COLO668 (cell line): ENCODE measurements at regions not wholly inside any gene's neighbourhood (a gene's known extent, or its start where the extent isn't known, plus 50 kb on each side); places are given as distances from the start of the nearest gene placed in this dataset.

Source experiments
- DNase-seq: peaks from one replicate; lab custom pipeline; 2025; ENCODE audit not compliant: unreplicated experiment; lab: John Stamatoyannopoulos, UW

DNA sequence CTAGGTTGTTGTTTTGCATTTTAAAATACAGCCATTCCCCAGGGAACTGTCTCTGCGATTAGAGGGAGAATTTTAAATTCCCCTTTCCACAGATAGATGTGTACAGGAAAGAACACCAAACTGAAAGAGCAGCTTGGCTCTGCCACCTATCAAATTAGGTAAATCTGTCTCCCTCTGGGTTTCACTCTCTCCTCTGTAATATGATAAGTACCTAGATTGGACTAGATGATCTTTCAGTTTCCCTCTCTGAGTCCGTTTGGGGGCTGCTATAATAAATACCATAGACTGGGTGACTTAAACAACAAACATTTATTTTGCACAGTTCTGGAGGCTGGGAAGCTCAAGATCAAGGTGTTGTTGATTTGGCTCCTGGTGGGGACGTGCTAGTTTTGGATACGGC, 186.0 kb downstream of the KIF20B start:
- no peak for DNase-seq

DNA sequence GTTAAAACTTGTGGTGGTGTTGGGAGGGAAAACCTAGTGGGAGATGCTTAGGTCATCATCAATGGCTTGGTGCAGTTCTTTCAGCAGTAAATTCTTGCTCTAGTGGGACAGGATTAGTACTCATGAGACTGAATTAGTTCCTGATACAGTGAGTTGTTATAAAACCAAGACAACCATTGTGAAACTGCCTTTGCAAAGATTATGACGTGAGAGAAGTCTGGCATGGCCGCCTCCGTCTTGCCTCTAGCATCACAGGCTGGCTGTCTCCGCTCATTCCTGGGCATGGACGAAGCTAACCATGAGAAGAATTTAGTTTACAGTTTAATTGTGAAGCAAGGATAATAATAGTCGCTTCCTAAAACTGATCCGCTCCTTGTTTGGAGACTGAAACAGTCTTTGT, 186.4 kb downstream of the KIF20B start:
- DNase-seq = no peak

DNA sequence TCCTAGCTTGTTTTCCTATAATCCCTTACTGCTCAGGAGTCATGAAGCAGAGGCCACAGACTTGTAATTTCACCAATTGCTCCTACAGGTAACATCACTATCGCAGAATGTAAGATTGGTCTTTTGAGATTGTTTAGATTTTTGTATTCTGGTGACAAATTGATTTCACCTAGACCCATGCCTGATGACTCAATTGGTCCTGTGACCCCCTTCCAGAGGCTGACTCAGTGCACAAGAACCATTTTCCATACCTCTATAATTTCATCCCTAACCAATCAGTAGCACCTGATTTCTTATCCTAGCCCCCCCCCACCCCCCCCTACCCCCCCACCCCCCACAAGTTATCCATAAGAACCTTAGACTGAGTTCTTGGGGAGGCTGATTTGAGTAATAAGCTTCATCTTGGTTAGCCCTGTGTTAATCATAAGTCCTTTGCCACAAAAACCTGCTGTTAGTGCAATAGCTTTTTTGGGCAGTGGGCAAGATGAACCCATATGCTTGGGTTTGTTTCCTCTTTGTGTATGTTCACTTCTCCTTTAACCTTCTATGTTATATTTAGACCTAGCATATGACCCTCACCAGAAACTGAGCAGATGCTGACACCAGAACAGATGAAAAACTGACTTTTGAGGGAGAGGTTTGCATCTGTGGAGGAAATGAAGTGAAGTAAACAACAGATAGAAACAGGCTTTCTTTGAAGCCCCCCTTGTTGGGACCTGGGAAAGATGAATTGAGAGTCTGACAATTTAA, 187.1 kb downstream of the KIF20B start:
- no peak for DNase-seq

DNA sequence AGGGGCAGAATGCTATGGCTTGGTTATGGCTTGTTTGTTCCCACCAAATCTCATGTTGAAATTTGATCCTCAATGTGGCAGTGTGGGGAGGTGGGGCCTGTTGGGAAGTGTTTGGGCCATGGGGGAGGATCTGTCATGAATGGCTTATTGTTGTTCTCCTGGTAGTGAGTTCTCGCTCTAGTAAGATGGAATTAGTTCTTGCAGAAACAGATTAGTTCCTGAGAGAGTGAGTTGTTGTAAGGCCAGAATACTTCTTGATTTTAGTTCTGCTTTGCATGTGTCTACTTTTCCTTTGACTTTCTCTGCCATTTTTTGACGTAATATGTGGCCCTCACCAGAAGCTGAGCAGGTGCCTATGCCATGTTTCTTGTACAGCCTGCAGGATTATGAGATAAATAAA, 188.2 kb downstream of the KIF20B start:
- no peak for DNase-seq

DNA sequence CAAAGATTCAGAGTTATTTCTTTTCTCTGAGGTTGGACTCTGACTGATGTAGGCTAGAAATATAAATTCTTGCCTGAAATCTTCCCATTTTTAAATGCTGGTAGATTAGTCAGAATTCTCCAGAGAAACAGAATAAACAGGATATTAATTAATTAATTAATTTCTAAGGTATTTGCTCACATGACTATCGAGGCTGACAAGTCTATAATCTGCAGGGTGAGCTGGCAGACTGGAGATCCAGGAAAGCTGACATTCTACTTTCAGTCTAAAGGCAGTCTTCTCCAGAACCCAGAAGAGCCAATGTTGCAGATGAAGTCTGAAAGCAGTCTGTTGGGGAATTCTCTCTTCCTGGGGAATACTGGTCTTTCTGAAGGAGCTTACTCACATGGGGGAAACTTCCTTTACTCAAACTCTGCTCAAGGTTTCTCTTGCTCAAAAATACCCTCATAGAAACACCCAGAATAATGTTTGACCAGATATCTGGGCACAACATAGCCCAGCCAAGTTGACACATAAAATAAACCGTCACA, 189.7 kb downstream of the KIF20B start:
- DNase-seq = no peak

DNA sequence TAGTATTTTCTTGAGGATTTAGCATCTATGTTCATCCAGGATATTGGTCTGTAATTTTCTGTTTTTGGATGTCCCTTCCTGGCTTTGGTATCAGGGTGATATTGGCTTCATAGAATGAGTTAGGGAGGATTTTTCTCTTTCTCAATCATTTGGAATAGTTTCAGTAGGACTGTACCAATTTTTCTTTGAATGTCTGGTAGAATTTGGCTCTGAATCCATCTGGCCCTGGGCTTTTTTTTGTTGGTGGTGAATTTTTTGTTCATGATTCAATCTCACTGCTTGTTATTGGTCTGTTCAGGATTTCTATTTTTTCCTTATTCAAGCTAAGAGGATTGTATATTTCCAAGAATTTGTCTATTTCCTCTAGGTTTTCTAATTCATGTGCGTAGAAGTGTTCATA, 192.7 kb downstream of the KIF20B start:
- no peak for DNase-seq

DNA sequence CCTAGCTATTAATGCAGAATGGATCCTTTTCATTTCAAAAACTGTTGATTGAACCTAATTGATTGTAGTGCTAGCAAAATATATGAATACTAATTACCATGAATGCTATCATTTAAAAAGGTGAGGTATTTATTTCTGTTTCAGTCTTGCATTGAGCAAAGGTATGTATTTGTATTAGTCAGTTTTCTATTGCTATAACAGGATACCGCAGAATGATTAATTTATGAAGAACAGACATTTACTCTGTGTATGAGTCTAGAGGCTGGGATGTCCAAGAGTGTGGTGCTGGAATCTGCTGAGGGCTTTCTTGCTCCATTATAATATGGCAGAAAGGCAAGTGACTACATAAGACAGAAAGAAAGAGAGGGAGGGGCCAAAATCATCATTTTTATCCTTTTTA, 199.2 kb downstream of the KIF20B start:
- no peak for DNase-seq

DNA sequence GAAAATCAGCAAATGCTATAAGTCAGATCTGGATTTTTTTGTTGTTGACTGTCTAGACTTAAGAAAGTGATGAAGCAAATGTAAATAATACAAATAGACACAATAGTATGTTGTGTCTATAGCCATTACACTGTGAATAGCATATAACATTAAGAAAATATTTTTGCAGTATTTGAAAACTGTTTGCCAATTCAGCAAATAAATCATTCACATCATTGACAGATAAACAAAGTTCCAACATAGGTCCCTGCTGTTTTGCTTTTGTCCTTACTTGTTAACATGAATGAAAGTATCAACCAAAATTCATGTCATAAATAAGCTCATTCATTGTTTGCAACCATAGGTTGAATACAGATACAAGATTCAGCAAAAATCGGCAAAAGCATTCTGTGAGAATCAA, 200.5 kb downstream of the KIF20B start:
- no peak for DNase-seq

DNA sequence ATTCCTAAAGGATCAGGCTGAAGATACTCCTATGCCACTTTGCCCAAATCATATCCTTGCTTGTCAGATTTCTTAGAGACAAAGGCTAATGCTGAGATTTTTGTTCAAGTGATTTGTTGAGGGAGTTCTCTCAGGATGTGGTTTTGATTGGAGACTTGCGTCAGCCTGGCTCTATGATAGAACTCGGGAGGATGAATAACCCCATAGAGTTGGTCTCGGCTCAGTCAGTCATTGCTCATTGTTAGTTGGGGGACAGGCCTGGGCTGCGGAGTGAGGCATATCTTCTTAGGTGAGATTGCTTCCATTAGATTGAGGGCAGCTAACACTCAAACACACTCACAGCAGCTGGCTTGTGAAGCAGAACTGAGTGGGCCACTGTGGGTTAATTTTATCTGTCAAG, 203.4 kb downstream of the KIF20B start:
- DNase-seq = no peak

DNA sequence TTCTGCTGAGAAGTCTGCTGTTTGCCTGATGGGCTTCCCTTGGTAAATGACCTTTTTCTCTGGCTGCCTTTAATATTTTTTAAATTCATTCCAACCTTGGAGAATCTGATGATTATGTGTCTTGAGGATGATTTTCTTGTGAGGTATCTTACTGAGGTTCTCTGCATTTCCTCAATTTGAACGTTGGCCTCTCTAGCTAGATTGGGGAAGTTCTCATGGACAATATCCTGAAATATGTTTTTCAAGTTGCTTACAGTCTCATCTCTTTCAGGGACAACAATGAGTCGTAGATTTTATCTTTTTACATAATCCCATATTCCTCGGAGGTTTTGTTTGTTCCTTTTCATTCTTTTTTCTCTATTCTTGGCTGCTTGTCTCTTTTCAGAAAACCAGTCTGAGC, 208.4 kb downstream of the KIF20B start:
- no peak for DNase-seq

DNA sequence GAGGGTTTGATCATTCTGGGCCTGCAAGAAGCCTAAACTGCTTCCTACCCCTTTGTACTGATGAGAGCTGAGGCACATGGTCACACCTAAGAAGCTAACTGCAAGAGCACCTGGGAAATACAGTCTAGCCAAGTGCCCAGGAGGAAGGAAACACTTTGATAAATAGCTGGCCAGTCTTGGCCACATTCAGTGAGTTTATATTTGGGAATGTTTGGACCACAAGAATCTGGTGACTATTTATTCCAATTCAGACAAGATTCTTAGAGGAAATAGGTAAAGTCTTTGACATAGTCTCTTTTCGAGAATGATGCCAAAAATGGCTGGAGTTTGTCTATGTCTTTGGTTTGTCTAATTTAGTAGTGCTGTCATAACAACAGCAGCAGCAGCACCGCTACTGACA, 213.6 kb downstream of the KIF20B start:
- no peak for DNase-seq

DNA sequence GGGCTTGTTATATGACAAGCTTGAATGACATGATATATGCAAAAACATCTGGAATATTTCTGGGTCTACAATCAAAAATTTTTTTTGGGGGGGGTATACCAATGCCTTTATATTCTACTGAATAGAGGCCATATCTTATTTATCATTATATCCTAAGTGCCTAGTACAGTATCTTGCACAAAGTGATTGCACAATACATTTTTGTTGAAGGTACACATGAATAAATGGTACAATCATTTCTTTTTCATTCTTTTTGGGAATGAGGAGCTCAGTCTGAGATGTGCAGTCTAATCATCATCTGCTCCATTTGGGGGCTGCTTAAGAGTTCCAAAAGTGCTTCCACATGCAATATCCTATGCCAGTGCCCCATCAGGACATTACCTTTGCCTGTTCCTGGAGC, 214.6 kb downstream of the KIF20B start:
- DNase-seq = no peak

DNA sequence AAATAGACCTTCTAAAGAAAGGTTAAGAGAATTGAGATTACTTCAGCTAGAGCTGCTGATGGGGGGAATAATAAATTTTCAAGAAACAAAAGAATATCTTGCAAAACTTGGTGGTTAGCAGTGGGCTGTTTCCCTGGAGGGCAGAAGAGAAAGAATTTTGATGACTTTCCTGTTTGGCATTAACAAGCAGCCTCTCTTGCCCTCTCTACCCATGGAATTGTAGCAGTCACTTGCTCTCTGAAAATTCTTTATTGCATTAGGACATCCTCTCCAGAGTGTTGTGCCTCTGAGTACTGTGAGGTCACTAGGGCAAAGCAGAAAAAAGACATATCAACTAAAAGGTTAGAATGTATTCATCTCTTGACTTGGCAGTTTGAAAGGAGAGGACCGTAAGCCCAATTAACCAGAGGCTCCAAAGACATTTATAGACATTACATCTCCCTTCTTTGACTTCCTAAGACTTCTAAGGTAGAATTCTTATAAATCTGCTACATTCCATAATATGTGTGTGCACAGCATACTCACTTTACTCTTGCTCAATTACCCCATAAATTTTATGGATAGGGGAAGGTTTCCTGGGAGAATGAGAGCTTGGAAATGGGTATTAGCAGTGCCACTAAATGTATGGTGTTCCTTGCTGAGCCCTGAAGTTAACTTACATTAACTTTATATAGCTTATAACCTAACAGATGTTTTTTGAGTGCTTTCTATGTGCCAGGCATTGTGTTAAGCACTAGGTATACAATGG, 215.3 kb downstream of the KIF20B start:
- DNase-seq = no peak

DNA sequence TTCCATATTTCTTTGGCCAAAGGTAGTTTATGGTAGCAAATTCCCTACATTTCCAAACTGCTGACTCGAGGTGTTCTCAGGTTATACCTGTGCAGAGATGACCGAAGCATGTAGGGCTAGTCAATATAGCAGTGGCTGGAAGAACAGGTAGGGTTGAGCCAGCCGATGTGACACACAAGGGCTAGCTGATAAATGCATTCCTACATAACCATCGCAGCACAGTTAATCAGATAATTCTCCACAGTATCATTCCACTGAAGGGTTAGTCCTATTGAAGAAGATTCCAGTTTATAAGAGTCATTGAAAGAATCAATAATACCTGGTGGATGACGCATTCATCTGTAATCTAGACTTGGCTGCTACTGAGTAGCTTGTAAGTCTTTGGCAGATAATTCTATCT, 220.0 kb downstream of the KIF20B start:
- no peak for DNase-seq

DNA sequence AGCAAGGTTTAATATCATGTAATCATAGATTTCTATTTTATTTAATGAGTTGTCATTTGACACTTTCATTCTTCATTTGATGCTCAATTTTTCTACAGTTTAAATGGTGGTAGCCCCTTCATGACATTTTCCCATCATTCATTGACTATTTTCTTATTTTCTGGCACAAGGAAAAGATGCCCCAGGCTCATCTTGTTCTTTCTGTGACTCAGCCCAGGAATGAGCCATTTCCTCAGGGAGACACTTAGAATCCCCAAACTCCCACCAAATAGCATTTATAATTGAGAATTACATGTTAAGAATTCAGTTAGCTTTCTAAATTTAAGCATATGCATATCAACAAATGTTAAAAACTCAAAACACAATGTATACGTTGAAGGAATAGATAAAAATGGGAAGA, 222.3 kb downstream of the KIF20B start:
- no peak for DNase-seq

DNA sequence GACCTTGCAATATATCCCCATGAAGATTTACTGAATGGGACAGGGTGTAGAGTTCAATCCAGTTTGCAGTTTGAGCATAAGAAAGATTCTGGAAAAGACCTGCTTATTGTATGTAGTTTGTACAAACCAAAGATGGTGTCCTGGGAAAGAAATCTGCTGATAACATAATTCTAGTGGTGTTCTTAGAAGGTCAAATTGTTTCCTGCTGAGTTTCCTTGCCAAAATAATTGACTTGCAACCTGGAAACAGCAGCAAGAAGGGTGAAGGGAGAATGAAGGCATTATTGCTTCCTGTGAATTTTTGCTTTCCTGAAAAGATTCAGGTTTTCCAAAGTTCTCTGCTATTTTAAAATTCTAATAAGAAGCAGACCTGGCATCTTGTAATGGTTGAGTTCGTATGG, 222.9 kb downstream of the KIF20B start:
- no peak for DNase-seq

DNA sequence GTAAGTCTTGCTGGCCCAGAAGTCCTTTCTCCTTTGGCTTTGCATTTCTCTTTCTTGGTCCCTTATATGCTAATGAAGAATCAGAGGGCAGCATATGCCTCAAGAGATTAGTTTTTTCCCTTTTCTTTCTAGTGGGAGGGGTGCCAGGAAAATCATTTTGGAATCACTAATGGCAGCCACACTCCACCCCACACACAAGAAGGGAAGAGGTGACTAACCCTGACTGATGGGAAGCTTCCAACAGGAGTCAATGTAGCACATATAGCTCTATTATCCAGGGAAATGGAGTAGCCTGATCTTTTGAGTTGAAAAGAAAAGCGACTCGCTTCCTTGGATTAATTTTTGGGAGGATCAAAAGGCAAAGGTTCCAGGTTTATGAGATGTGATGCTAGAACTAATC, 225.3 kb downstream of the KIF20B start:
- DNase-seq = no peak

DNA sequence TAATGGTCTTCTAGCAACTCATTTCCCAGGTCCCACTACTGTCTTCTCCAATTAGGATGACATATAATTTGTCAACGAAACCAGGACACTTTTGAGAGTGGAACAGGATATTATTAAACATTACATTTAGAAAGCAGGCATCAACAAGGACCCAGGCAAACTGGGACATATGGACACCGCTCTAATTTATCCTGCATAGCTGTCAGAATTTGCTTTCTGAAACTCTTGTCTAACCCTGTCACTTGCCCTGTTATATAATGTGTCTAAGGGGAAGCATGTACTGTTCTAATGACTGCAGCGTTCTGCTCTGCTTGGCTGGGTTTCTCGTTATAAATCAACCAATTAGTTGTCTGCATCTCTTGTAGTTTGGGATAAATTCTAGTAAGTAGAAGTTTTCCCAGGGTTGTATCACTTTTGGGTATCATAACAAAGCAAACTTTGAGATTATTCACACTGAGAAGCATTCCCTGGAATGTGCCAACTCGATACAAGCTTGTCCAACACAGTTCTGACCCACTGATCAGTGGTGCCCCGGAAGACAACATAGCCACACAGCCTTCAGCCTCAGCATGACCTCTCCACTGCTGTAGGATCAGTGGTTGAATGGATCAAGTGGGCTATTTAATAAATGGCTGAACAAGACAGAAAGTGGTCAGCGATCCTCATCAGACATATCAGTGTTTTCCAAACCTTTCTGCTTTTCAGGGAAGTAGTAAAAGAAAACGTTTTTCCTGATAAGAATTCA, 228.1 kb downstream of the KIF20B start:
- no peak for DNase-seq

DNA sequence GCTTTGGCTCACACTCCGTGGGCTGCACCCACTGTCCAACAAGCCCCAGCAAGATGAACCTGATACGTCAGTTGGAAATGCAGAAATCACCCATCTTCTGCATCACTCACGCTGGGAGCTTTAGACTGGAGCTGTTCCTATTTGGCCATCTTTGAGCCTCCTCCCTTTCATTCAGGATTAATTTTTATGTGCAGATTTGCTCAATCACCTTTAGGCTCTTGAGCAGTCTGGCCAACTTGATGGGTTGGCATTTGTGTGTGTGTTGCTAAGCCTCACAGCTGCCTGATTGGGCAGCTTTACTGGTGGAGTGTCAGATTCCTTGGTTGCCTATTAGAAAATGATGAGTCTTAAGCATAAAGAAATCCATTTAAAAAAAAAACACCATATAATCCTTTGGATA, 236.1 kb downstream of the KIF20B start:
- DNase-seq = no peak

DNA sequence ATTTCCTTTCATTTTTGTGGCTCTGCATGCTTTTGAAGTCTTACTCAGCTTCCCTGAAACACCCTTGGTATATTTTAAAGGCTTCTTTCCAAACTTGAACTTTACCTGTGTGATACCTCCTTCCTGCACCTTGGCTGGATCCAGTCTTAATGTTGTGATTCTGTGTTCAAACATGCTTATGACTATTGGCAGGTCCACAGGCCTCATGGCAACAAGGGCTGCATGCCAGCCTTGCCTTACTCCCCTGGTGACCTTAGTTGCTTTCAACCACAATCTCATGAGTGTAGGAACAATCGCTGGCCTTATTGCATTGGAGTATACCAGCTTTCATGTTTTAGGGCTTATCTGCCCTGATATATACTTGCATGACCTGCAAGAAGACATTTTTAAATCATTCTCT, 238.7 kb downstream of the KIF20B start:
- DNase-seq = no peak

DNA sequence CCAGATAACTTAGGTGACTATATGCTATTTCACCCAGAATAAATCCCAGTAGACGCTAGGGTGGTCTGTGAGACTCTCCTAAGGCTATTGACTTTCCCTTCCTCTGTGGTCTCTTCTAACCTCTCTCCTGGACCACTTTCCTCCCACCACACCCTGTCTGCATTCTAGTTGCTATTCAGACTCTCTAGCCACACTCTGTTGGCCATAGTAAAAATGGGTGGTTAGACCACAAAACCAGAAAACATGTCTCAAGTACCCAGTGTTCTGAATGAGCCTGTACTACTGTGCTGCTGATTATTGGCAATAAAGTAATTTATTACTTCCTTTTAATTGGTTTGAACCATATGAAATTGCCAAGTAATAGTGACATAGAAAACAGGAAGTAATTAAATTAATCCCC, 240.8 kb downstream of the KIF20B start:
- DNase-seq = no peak

DNA sequence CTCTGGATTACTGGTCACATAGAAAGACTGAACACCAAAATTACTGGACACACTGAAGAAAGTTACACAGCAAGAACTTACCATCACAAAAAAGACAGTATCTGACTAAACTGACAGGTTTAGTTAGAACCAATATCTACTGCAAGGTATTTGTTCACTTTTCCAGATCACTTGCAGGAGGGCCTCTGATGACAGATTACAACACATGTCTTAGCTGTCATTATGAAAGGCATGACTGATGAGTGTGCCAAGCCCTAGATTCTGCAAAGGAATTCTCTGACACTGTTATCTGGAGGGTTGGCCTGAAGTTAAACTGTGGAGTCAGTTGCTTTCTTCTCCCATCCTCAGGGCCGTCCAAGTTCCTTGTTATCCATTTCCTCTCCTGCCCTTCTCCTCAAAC, 242.7 kb downstream of the KIF20B start:
- DNase-seq = no peak
